ENCODE measurements at regions not wholly inside any gene's neighbourhood (a gene's known extent, or its start where the extent isn't known, plus 50 kb on each side); places are given as distances from the start of the nearest gene placed in this dataset.

DNA sequence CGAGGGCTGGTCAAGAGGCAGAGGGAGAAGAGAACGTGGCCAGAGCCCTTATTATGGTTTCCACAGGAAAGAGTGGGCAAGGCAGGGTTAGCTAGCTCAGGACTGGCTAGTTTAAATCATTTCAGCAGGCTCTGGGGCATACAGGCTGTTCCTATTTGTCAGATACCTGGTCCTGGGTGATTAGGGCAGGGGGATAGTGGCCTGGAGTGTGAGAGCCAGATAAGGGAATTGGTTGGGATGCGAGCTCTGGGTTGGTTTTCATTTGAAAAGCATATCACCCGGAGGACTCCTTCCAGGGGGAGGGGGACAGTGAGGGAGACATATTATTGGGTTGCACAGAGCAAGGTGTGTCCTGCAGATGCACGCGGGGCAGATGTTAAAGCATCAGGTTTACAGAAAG, 75.3 kb upstream of the CLDN10 start:
- WGBS (ENCODE audit: insufficient coverage, low coverage, missing lambda C conversion rate), result 7% methylated on average over 6 of the region's 6 CpGs
- in situ Hi-C loops (cut with MboI), result loop anchor here (10.0 kb wide), 1 partner anchor 292 kb away; no protein-coding TSS in a partner anchor
- no TSS peak for BruUV-seq (replicated peaks)
- TF ChIP-seq ELF4 (CRISPR knock-in tag; IDR thresholded peaks at IDR 0.05), result 0 out of 2 replicates have a peak, but pooled peaks have one; percentile 16
- peak; percentile 26; the same call in 1 of the 2 replicates for TF ChIP-seq NFIC (IDR thresholded peaks at IDR 0.05)
- no peak for TF ChIP-seq E2F3 (CRISPR knock-in tag; IDR thresholded peaks at IDR 0.05)
- peak; percentile 15 to 64; a peak in 1 of 4 replicates for TF ChIP-seq KDM1A (IDR thresholded peaks at IDR 0.05)
- no peak for TF ChIP-seq FUS (optimal IDR thresholded peaks at IDR 0.05; ENCODE audit: low read depth, low read length)
- no peak for TF ChIP-seq NR4A1 (CRISPR knock-in tag; IDR thresholded peaks at IDR 0.05)
- no peak for TF ChIP-seq NR4A1 (tag; IDR thresholded peaks at IDR 0.05)
- TF ChIP-seq, protein P1, sequence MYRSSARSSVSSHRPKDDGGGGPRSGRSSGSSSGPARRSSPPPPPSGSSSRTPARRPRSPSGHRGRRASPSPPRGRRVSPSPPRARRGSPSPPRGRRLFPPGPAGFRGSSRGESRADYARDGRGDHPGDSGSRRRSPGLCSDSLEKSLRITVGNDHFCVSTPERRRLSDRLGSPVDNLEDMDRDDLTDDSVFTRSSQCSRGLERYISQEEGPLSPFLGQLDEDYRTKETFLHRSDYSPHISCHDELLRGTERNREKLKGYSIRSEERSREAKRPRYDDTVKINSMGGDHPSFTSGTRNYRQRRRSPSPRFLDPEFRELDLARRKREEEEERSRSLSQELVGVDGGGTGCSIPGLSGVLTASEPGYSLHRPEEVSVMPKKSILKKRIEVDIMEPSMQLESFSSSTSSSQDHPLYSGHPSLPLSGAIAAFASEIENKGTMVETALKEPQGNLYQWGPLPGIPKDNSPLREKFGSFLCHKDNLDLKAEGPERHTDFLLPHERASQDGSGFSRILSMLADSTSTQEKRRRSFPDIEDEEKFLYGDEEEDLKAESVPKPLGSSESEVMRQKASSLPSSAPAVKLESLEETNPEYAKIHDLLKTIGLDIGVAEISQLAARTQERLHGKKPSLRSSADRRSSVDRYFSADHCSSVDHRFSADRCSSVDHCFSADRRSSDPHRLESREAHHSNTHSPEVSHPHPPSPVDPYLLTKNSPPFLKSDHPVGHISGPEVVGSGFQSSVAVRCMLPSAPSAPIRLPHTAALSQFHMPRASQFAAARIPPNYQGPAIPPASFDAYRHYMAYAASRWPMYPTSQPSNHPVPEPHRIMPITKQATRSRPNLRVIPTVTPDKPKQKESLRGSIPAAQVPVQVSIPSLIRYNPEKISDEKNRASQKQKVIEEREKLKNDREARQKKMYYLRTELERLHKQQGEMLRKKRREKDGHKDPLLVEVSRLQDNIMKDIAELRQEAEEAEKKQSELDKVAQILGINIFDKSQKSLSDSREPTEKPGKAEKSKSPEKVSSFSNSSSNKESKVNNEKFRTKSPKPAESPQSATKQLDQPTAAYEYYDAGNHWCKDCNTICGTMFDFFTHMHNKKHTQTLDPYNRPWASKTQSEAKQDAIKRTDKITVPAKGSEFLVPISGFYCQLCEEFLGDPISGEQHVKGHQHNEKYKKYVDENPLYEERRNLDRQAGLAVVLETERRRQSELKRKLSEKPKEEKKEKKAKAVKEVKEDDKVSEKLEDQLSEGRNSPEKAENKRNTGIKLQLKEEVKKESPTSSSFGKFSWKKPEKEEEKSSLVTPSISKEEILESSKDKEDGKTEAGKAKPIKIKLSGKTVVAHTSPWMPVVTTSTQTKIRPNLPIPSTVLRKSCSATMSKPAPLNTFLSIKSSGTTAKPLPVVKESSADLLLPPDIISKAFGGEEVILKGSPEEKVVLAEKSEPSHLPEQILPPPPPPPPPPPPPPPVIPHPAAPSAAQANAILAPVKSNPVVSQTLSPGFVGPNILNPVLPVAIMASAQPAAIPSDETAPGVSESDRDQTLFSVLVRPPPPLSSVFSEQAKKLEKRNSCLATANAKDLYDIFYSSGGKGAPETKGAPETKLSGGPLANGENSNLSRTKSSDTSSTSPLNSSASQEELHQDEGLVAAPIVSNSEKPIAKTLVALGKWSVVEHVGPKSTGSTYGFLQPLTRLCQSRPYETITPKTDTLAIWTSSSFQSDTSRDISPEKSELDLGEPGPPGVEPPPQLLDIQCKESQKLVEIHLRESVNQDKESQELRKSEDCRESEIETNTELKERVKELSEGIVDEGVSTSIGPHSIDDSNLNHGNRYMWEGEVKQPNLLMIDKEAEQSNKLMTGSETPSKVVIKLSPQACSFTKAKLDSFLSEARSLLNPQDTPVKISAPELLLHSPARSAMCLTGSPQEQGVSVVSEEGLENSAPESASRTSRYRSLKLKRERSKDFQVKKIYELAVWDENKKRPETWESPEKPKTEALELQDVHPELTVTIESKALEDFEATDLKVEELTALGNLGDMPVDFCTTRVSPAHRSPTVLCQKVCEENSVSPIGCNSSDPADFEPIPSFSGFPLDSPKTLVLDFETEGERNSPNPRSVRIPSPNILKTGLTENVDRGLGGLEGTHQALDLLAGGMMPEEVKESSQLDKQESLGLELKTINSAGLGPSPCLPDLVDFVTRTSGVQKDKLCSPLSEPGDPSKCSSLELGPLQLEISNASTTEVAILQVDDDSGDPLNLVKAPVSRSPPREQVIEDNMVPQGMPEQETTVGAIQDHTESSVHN (IDR thresholded peaks at IDR 0.05; ENCODE audit: borderline replicate concordance in 1 of 2, low read depth in 1 of 2), result no peak
- TF ChIP-seq TAF9B (IDR thresholded peaks at IDR 0.05; ENCODE audit: partially characterized antibody), result no peak
- peak; percentile 56; the same call in 1 of the 2 replicates for TF ChIP-seq SMARCA4 (IDR thresholded peaks at IDR 0.05)
- peak; percentile 76 for TF ChIP-seq EP300 (IDR thresholded peaks at IDR 0.05; ENCODE audit: low read length)
- no peak for TF ChIP-seq POLR2AphosphoS5 (IDR thresholded peaks at IDR 0.05; ENCODE audit: control insufficient read depth, insufficient read depth, low read depth, low read length)
- TF ChIP-seq LCOR (CRISPR knock-in tag; IDR thresholded peaks at IDR 0.05), result no peak
- TF ChIP-seq ZZZ3 (IDR thresholded peaks at IDR 0.05), result no peak
- TF ChIP-seq ZNF395 (CRISPR knock-in tag; IDR thresholded peaks at IDR 0.05), result no peak

More for the DNA sequence above, 75.3 kb upstream of the CLDN10 start:
- Histone ChIP-seq H3K9ac (ENCODE audit: insufficient read depth in 1 of 2, low read depth in 2 of 2, low read length in 2 of 2) (no peak overlapping the region), H3K27me3 (ENCODE audit: control insufficient read depth in 2 of 2, insufficient read depth in 2 of 2, low read length in 2 of 2) (peaks cover 0 to 8% of the 10 kb centered on the region in 2 experiments; a peak in 1 of 5 replicates), H3K79me2 (ENCODE audit: control insufficient read depth, insufficient read depth, low read length) (no peaks in the 10 kb centered on the region), H3K4me2 (ENCODE audit: insufficient read depth, low read length) (no peak overlapping the region; the same call in 1 of the 2 replicates), H3K9me1 (ENCODE audit: control insufficient read depth, insufficient read depth, low read length) (no peaks in the 10 kb centered on the region), H2AFZ (ENCODE audit: low read depth, low read length) (no peak overlapping the region), H3K9me3 (replicated peaks; ENCODE audit: control insufficient read depth, insufficient read depth, low read depth, low read length) (no peaks in the 10 kb centered on the region), H4K20me1 (replicated peaks; ENCODE audit: control insufficient read depth, insufficient read depth, low read length) (no peaks in the 10 kb centered on the region), H3K36me3 (ENCODE audit: control insufficient read depth, insufficient read depth, low read length) (no peaks in the 10 kb centered on the region), H3K4me1 (replicated peaks in 1 of 2; ENCODE audit: control insufficient read depth in 2 of 2, insufficient read depth in 2 of 2, low read length in 2 of 2) (peaks cover 0 to 19% of the 10 kb centered on the region in 2 experiments; a peak in 3 of 5 replicates), H3K27ac (ENCODE audit: extremely low read depth, low read depth, low read length) (no peak overlapping the region), H3K4me3 (no peak overlapping the region)
- CTCF ChIA-PET (ENCODE audit: low intra/inter-chr PET ratio), result interaction anchor here (1.1 kb wide), 1 partner anchor 286 kb away, joined by 4 read pairs; no protein-coding TSS in a partner anchor
- intact Hi-C loops (cut with micrococcal nuclease), result loop anchor here (5.0 to 10.0 kb wide), 3 partner anchors 202 to 760 kb away; no protein-coding TSS in a partner anchor
- ATAC-seq, result peak; percentile 57
- POLR2A ChIA-PET, result interaction anchor here (0.6 to 1.1 kb wide), 2 partner anchors 9 to 907 kb away, joined by 3 read pairs; no protein-coding TSS in a partner anchor
- DNase-seq (ENCODE audit: extremely low read depth in 1 of 4, low spot score in 3 of 4), result peak; percentile 12 to 69 (median 36)
- FAIRE-seq, result peak; percentile 6
